ENCODE measurements at regions not wholly inside any gene's neighbourhood (a gene's known extent, or its start where the extent isn't known, plus 50 kb on each side); places are given as distances from the start of the nearest gene placed in this dataset.

- Histone ChIP-seq H3K4me3 (ENCODE audit: low read length) (no peak overlapping the region), H3K4me1 (ENCODE audit: insufficient read depth, low read length) (no peaks in the 10 kb centered on the region), H3K36me3 (ENCODE audit: insufficient read depth, low read length) (no peaks in the 10 kb centered on the region), H2AFZ (ENCODE audit: low read depth, low read length) (no peak overlapping the region), H3K27me3 (ENCODE audit: insufficient read depth, low read length) (no peaks in the 10 kb centered on the region), H3K9me3 (ENCODE audit: low read length) (no peaks in the 10 kb centered on the region)
These were observed 701.7 kb upstream of the CITED2 start for GRCh38 chr6:140076105-140076504.

- Histone ChIP-seq H3K27me3 (ENCODE audit: insufficient read depth, low read length) (no peaks in the 10 kb centered on the region), H3K36me3 (ENCODE audit: insufficient read depth, low read length) (no peaks in the 10 kb centered on the region), H3K9me3 (ENCODE audit: low read length) (no peaks in the 10 kb centered on the region), H3K4me3 (ENCODE audit: low read length) (no peak overlapping the region), H2AFZ (ENCODE audit: low read depth, low read length) (no peak overlapping the region), H3K4me1 (ENCODE audit: insufficient read depth, low read length) (no peaks in the 10 kb centered on the region)
These were observed 699.0 kb upstream of the CITED2 start for GRCh38 chr6:140073456-140073855.

- H3K4me3 ChIP-seq (ENCODE audit: low read length), result no peak overlapping the region
- H3K9me3 ChIP-seq (ENCODE audit: low read length), result no peaks in the 10 kb centered on the region
- no peaks in the 10 kb centered on the region for H3K27me3 ChIP-seq (ENCODE audit: insufficient read depth, low read length)
- H3K4me1 ChIP-seq (ENCODE audit: insufficient read depth, low read length), result no peaks in the 10 kb centered on the region
- no peaks in the 10 kb centered on the region for H3K36me3 ChIP-seq (ENCODE audit: insufficient read depth, low read length)
- no peak overlapping the region for H2AFZ ChIP-seq (ENCODE audit: low read depth, low read length)
These were observed 697.2 kb upstream of the CITED2 start for GRCh38 chr6:140071601-140072062.

- no peaks in the 10 kb centered on the region for H3K27me3 ChIP-seq (ENCODE audit: insufficient read depth, low read length)
These were observed 696.5 kb upstream of the CITED2 start for GRCh38 chr6:140070846-140071473.

GRCh38 chr6:140069576-140069975 lies 695.1 kb upstream of the CITED2 start:
- no peak overlapping the region for H2AFZ ChIP-seq (ENCODE audit: low read depth, low read length)
- H3K9me3 ChIP-seq (ENCODE audit: low read length), result no peaks in the 10 kb centered on the region
- H3K4me1 ChIP-seq (ENCODE audit: insufficient read depth, low read length), result no peaks in the 10 kb centered on the region
- no peak overlapping the region for H3K4me3 ChIP-seq (ENCODE audit: low read length)
- no peaks in the 10 kb centered on the region for H3K36me3 ChIP-seq (ENCODE audit: insufficient read depth, low read length)
- H3K27me3 ChIP-seq (ENCODE audit: insufficient read depth, low read length), result no peaks in the 10 kb centered on the region

More at GRCh38 chr6:140070846-140071473, 696.5 kb upstream of the CITED2 start:
- Histone ChIP-seq H3K36me3 (ENCODE audit: insufficient read depth, low read length) (no peaks in the 10 kb centered on the region), H3K4me3 (ENCODE audit: low read length) (no peak overlapping the region), H3K9me3 (ENCODE audit: low read length) (no peaks in the 10 kb centered on the region), H3K4me1 (ENCODE audit: insufficient read depth, low read length) (no peaks in the 10 kb centered on the region), H2AFZ (ENCODE audit: low read depth, low read length) (no peak overlapping the region)

- Histone ChIP-seq H2AFZ (ENCODE audit: low read depth, low read length) (no peak overlapping the region), H3K27me3 (ENCODE audit: insufficient read depth, low read length) (no peaks in the 10 kb centered on the region), H3K36me3 (ENCODE audit: insufficient read depth, low read length) (no peaks in the 10 kb centered on the region), H3K4me1 (ENCODE audit: insufficient read depth, low read length) (peaks cover 3% of the 10 kb centered on the region), H3K4me3 (ENCODE audit: low read length) (no peak overlapping the region), H3K9me3 (ENCODE audit: low read length) (no peaks in the 10 kb centered on the region)
These were observed 694.4 kb upstream of the CITED2 start for GRCh38 chr6:140068801-140069200.

GRCh38 chr6:140064366-140064765 lies 689.9 kb upstream of the CITED2 start:
- no peaks in the 10 kb centered on the region for H3K9me3 ChIP-seq (ENCODE audit: low read length)

GRCh38 chr6:140063021-140063399 lies 688.6 kb upstream of the CITED2 start:
- H3K36me3 ChIP-seq (ENCODE audit: insufficient read depth, low read length), result no peaks in the 10 kb centered on the region
- H3K4me1 ChIP-seq (ENCODE audit: insufficient read depth, low read length), result peaks cover 3% of the 10 kb centered on the region
- no peaks in the 10 kb centered on the region for H3K9me3 ChIP-seq (ENCODE audit: low read length)
- no peak overlapping the region for H3K4me3 ChIP-seq (ENCODE audit: low read length)
- no peak overlapping the region for H2AFZ ChIP-seq (ENCODE audit: low read depth, low read length)
- H3K27me3 ChIP-seq (ENCODE audit: insufficient read depth, low read length), result no peaks in the 10 kb centered on the region

More at GRCh38 chr6:140064366-140064765, 689.9 kb upstream of the CITED2 start:
- no peak overlapping the region for H3K4me3 ChIP-seq (ENCODE audit: low read length)
- no peaks in the 10 kb centered on the region for H3K36me3 ChIP-seq (ENCODE audit: insufficient read depth, low read length)
- no peaks in the 10 kb centered on the region for H3K27me3 ChIP-seq (ENCODE audit: insufficient read depth, low read length)
- H3K4me1 ChIP-seq (ENCODE audit: insufficient read depth, low read length), result peaks cover 3% of the 10 kb centered on the region
- H2AFZ ChIP-seq (ENCODE audit: low read depth, low read length), result no peak overlapping the region

- no peaks in the 10 kb centered on the region for H3K27me3 ChIP-seq (ENCODE audit: insufficient read depth, low read length)
- H3K9me3 ChIP-seq (ENCODE audit: low read length), result no peaks in the 10 kb centered on the region
- peaks cover 3% of the 10 kb centered on the region for H3K4me1 ChIP-seq (ENCODE audit: insufficient read depth, low read length)
- H2AFZ ChIP-seq (ENCODE audit: low read depth, low read length), result no peak overlapping the region
- H3K4me3 ChIP-seq (ENCODE audit: low read length), result no peak overlapping the region
- no peaks in the 10 kb centered on the region for H3K36me3 ChIP-seq (ENCODE audit: insufficient read depth, low read length)
These were observed 687.9 kb upstream of the CITED2 start for GRCh38 chr6:140062043-140063020.

GRCh38 chr6:140061110-140062042 lies 686.9 kb upstream of the CITED2 start:
- Histone ChIP-seq H3K4me1 (ENCODE audit: insufficient read depth, low read length) (peaks cover 3% of the 10 kb centered on the region), H3K36me3 (ENCODE audit: insufficient read depth, low read length) (no peaks in the 10 kb centered on the region), H3K9me3 (ENCODE audit: low read length) (no peaks in the 10 kb centered on the region), H3K4me3 (ENCODE audit: low read length) (no peak overlapping the region), H3K27me3 (ENCODE audit: insufficient read depth, low read length) (no peaks in the 10 kb centered on the region), H2AFZ (ENCODE audit: low read depth, low read length) (no peak overlapping the region)

GRCh38 chr6:140059947-140060346 lies 685.5 kb upstream of the CITED2 start:
- Histone ChIP-seq H3K4me1 (ENCODE audit: insufficient read depth, low read length) (peaks cover 3% of the 10 kb centered on the region), H2AFZ (ENCODE audit: low read depth, low read length) (no peak overlapping the region), H3K27me3 (ENCODE audit: insufficient read depth, low read length) (no peaks in the 10 kb centered on the region), H3K9me3 (ENCODE audit: low read length) (no peaks in the 10 kb centered on the region), H3K36me3 (ENCODE audit: insufficient read depth, low read length) (no peaks in the 10 kb centered on the region), H3K4me3 (ENCODE audit: low read length) (no peak overlapping the region)

GRCh38 chr6:140058863-140059262 lies 684.4 kb upstream of the CITED2 start:
- no peaks in the 10 kb centered on the region for H3K36me3 ChIP-seq (ENCODE audit: insufficient read depth, low read length)
- H3K27me3 ChIP-seq (ENCODE audit: insufficient read depth, low read length), result no peaks in the 10 kb centered on the region
- H3K9me3 ChIP-seq (ENCODE audit: low read length), result no peaks in the 10 kb centered on the region
- H2AFZ ChIP-seq (ENCODE audit: low read depth, low read length), result no peak overlapping the region
- no peak overlapping the region for H3K4me3 ChIP-seq (ENCODE audit: low read length)
- no peaks in the 10 kb centered on the region for H3K4me1 ChIP-seq (ENCODE audit: insufficient read depth, low read length)

Data from neuron (in vitro differentiated cells).